IMR-90 (cell line): ENCODE measurements at regions not wholly inside any gene's neighbourhood (a gene's known extent, or its start where the extent isn't known, plus 50 kb on each side); places are given as distances from the start of the nearest gene placed in this dataset.

Experiments
- ATAC-seq: fragments of 200-7000 bp; cut with Tn5 transposase; 2 replicates; pipeline ENCODE4 v1.9.1; 2020; ENCODE audit warnings: low read depth, mild to moderate bottlenecking, moderate library complexity
- BruUV-seq: library from RNA; stranded (reverse); fragments of 400-500 nt; replicated peaks from 2 replicates; lab custom pipeline; 2021; lab: Mats Ljungman, UMichigan
- CTCF ChIA-PET: fragments of 300-600 bp; formaldehyde crosslinking; extraction: SDS; loops from one replicate; lab custom pipeline; 2021; ENCODE audit warnings: antibody characterized with exemption; lab: Yijun Ruan, JAX
- POLR2A ChIA-PET: fragments of 300-600 bp; sonication (Branson Sonifier 250); formaldehyde crosslinking; loops from one replicate; lab custom pipeline; 2022; ENCODE audit warnings: antibody characterized with exemption; ENCODE audit not compliant: unreplicated experiment; lab: Charles Lee
- DNase-seq: peaks from one replicate; pipeline ENCODE4 v3.0.0; 2013
- H2AFZ ChIP-seq: replicated peaks from 2 replicates; pipeline ENCODE3; 2013; ENCODE audit warnings: low read length, mild to moderate bottlenecking; ENCODE audit not compliant: poor library complexity
- H2AK5ac ChIP-seq: 2 replicates; pipeline ENCODE4 v1.6.1; 2013; ENCODE audit warnings: low read depth, low read length, inconsistent platforms
- H2AK9ac ChIP-seq: replicated peaks from 2 replicates; pipeline ENCODE3; 2013; ENCODE audit warnings: mild to moderate bottlenecking, low read depth, low read length, moderate library complexity; ENCODE audit not compliant: poor library complexity
- H2BK120ac ChIP-seq: 2 replicates; pipeline ENCODE4 v1.6.1; 2013; ENCODE audit warnings: low read depth, low read length, inconsistent platforms
- H2BK15ac ChIP-seq: 3 replicates; pipeline ENCODE4 v1.6.1; 2013; ENCODE audit warnings: low read depth, low read length, inconsistent platforms
- H2BK20ac ChIP-seq: 2 replicates; pipeline ENCODE4 v1.6.1; 2013; ENCODE audit warnings: low read depth, mild to moderate bottlenecking, inconsistent platforms, low read length, moderate library complexity
- H2BK5ac ChIP-seq: 2 replicates; pipeline ENCODE4 v1.6.1; 2013; ENCODE audit warnings: mild to moderate bottlenecking, low read depth, low read length, inconsistent platforms; ENCODE audit not compliant: poor library complexity, severe bottlenecking
- H3K14ac ChIP-seq: replicated peaks from 2 replicates; pipeline ENCODE4 v1.6.1; 2013; ENCODE audit warnings: low read depth, low read length, inconsistent platforms
- H3K18ac ChIP-seq: 2 replicates; pipeline ENCODE4 v1.6.1; 2013; ENCODE audit warnings: low read depth, low read length, control low read depth
- H3K23ac ChIP-seq: 2 replicates; pipeline ENCODE4 v1.6.1; 2013; ENCODE audit warnings: low read depth, low read length, inconsistent platforms
- H3K27ac ChIP-seq: 2 replicates; pipeline ENCODE4 v1.5.1; 2013; ENCODE audit warnings: mild to moderate bottlenecking, control low read depth, low read length; ENCODE audit not compliant: insufficient read depth
- H3K27me3 ChIP-seq: 2 replicates; pipeline ENCODE4 v1.6.1; 2013; ENCODE audit warnings: low read length; ENCODE audit not compliant: control insufficient read depth, insufficient read depth
- H3K36me3 ChIP-seq: 2 replicates; pipeline ENCODE4 v1.6.1; 2013; ENCODE audit warnings: low read length, mixed read lengths; ENCODE audit not compliant: control insufficient read depth, insufficient read depth
- H3K4ac ChIP-seq: 2 replicates; pipeline ENCODE4 v1.6.1; 2013; ENCODE audit warnings: low read depth, low read length, inconsistent platforms
- H3K4me1 ChIP-seq: 2 replicates; pipeline ENCODE4 v1.6.1; 2013; ENCODE audit warnings: low read length, mixed read lengths; ENCODE audit not compliant: control insufficient read depth, insufficient read depth
- H3K4me2 ChIP-seq: 2 replicates; pipeline ENCODE4 v1.6.1; 2013; ENCODE audit warnings: low read depth, mild to moderate bottlenecking, control low read depth, low read length, moderate library complexity
- H3K4me3 ChIP-seq: 2 replicates; pipeline ENCODE4 v1.5.1; 2013; ENCODE audit warnings: low read depth, mild to moderate bottlenecking, control low read depth, low read length, moderate library complexity; ENCODE audit not compliant: insufficient read depth
- H3K56ac ChIP-seq: 2 replicates; pipeline ENCODE4 v1.6.1; 2013; ENCODE audit warnings: low read length, inconsistent platforms; ENCODE audit not compliant: insufficient read depth; ENCODE audit errors: extremely low read depth
- H3K79me1 ChIP-seq, 2 experiments: 2 replicates each; pipeline ENCODE4 v1.6.1; 2013; ENCODE audit warnings: low read length in 2 of 2, inconsistent platforms in 1 of 2, low read depth in 1 of 2
- H3K9ac ChIP-seq: 2 replicates; pipeline ENCODE4 v1.6.1; 2013; ENCODE audit warnings: low read depth, low read length, control low read depth
- H3K9me1 ChIP-seq: 2 replicates; pipeline ENCODE4 v1.6.1; 2013; ENCODE audit warnings: low read length, inconsistent platforms; ENCODE audit not compliant: insufficient read depth
- H3K9me3 ChIP-seq: 2 replicates; pipeline ENCODE4 v1.6.1; 2013; ENCODE audit warnings: low read length; ENCODE audit not compliant: control insufficient read depth, insufficient read depth
- H4K20me1 ChIP-seq: 2 replicates; pipeline ENCODE4 v1.6.1; 2013; ENCODE audit warnings: low read length, inconsistent platforms; ENCODE audit not compliant: insufficient read depth
- H4K5ac ChIP-seq: 2 replicates; pipeline ENCODE4 v1.6.1; 2013; ENCODE audit warnings: mild to moderate bottlenecking, low read depth, low read length, control low read depth
- H4K8ac ChIP-seq, 2 experiments: 2 replicates each; pipeline ENCODE4 v1.6.1; 2013; ENCODE audit warnings: low read depth in 2 of 2, low read length in 2 of 2, control low read depth in 1 of 2, inconsistent platforms in 1 of 2
- H4K91ac ChIP-seq: 2 replicates; pipeline ENCODE4 v1.6.1; 2013; ENCODE audit warnings: low read depth, low read length, inconsistent platforms; ENCODE audit not compliant: insufficient read depth
- BHLHE40 ChIP-seq: fragments of 150-350 bp; IDR thresholded peaks from 2 replicates; pipeline ENCODE4 v1.6.1; 2016; ENCODE audit warnings: mild to moderate bottlenecking, low read depth, low read length
- CEBPB ChIP-seq: IDR thresholded peaks from 2 replicates; pipeline ENCODE4 v1.6.1; 2012; ENCODE audit warnings: low read depth, low read length, improper control_type of control experiment
- CHD1 ChIP-seq: IDR thresholded peaks from 2 replicates; pipeline ENCODE4 v1.6.1; 2012; ENCODE audit warnings: low read depth, low read length, improper control_type of control experiment
- FOS ChIP-seq: fragments of 150-350 bp; IDR thresholded peaks from 2 replicates; pipeline ENCODE4 v1.6.1; 2016; ENCODE audit warnings: low read depth, low read length
- MAFK ChIP-seq: IDR thresholded peaks from 2 replicates; pipeline ENCODE4 v1.6.1; 2012; ENCODE audit warnings: low read depth, low read length, improper control_type of control experiment
- MAZ ChIP-seq: IDR thresholded peaks from 2 replicates; pipeline ENCODE4 v1.6.1; 2012; ENCODE audit warnings: low read depth, mild to moderate bottlenecking, low read length, improper control_type of control experiment, moderate library complexity, borderline replicate concordance
- MXI1 ChIP-seq: IDR thresholded peaks from 2 replicates; pipeline ENCODE4 v1.6.1; 2012; ENCODE audit warnings: low read depth, mild to moderate bottlenecking, low read length, moderate library complexity, borderline replicate concordance
- NFE2L2 ChIP-seq: fragments of 150-350 bp; IDR thresholded peaks from 2 replicates; pipeline ENCODE4 v1.6.1; 2016; ENCODE audit warnings: low read depth, mild to moderate bottlenecking, low read length
- POLR2A ChIP-seq: IDR thresholded peaks from 2 replicates; pipeline ENCODE4 v1.6.1; 2012; ENCODE audit warnings: mild to moderate bottlenecking, low read depth, low read length
- RCOR1 ChIP-seq: IDR thresholded peaks from 2 replicates; pipeline ENCODE4 v1.6.1; 2012; ENCODE audit warnings: mild to moderate bottlenecking, low read length, improper control_type of control experiment; ENCODE audit not compliant: insufficient replicate concordance
- RFX5 ChIP-seq: IDR thresholded peaks from 2 replicates; pipeline ENCODE4 v1.8.0; 2012; ENCODE audit warnings: low read depth, mild to moderate bottlenecking, low read length, moderate library complexity
- SMC3 ChIP-seq: fragments of 150-350 bp; IDR thresholded peaks from 2 replicates; pipeline ENCODE4 v1.6.1; 2016; ENCODE audit warnings: low read depth, mild to moderate bottlenecking, antibody characterized with exemption, low read length, moderate library complexity
- WGBS, 2 experiments: methylation state at CpG; one replicate each; pipeline versions ENCODE4 v1.1.5 to v1.1.7; 2013; ENCODE audit warnings: missing lambda C conversion rate in 2 of 2; ENCODE audit not compliant: insufficient read length in 1 of 2; ENCODE audit errors: extremely low coverage in 2 of 2; 5-methylcytosine and 5-hydroxymethylcytosine counted together
- dilution Hi-C: fragments of 300-500 bp; cut with HindIII; formaldehyde crosslinking; loops from one replicate; pipeline ENCODE4 v1.14.3; 2018; ENCODE audit warnings: low sequenced_read_pairs; ENCODE audit not compliant: unreplicated experiment
- in situ Hi-C: fragments of 300-500 bp; cut with MboI; formaldehyde crosslinking; loops from 3 replicates; pipeline ENCODE4 v1.14.3; 2019; ENCODE audit warnings: low sequenced_read_pairs, inconsistent platforms, mixed read lengths
- intact Hi-C: fragments of 100-400 bp; cut with micrococcal nuclease; formaldehyde crosslinking; loops from 2 replicates; pipeline ENCODE4 v1.10.0; 2022
- TF ChIP-seq, protein P1 (sequence below): fragments of 150-350 bp; IDR thresholded peaks from 2 replicates; pipeline ENCODE4 v1.6.1; 2016; ENCODE audit warnings: low read depth, mild to moderate bottlenecking, low read length, moderate library complexity, borderline replicate concordance
- TF ChIP-seq, protein P2 (sequence below): fragments of 150-350 bp; IDR thresholded peaks from 2 replicates; pipeline ENCODE4 v1.6.1; 2017; ENCODE audit warnings: mild to moderate bottlenecking, antibody characterized with exemption, low read length, low read depth
- TF ChIP-seq, protein P3 (sequence below): conservative IDR thresholded peaks from 2 replicates; pipeline ENCODE4 v1.5.1; 2012; ENCODE audit warnings: mild to moderate bottlenecking, low read depth, low read length, improper control_type of control experiment

DNA sequence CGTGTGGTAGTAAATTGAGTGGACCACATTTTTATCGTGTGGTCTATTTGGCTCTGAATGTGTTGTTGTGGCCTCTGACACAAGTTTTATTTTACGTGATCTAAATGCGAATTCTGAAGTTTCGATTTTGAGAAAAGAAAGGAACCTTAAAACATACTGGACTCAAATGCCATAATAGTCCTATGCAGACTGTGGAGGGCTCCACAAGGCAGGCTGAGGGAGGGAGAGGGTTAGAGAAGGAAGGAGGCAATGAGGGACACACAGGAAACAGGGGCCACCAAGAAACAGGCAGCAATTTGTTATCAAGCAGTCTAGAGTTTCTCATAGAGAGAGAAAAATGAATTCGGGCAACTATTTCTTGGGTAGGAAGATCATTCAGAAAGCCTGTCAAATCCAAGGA lies 110.4 kb upstream of the SEMA6A start:
- peaks cover 26% of the 10 kb centered on the region for H3K9me3 ChIP-seq
- BruUV-seq = no TSS peak
- no peak overlapping the region for H2BK120ac ChIP-seq
- H2AK5ac ChIP-seq = no peak overlapping the region
- no peak overlapping the region for H2AK9ac ChIP-seq
- intact Hi-C loops (no loop called here), dilution Hi-C loops (no loop called here), in situ Hi-C loops (no loop called here)
- H4K20me1 ChIP-seq = no peaks in the 10 kb centered on the region
- no peak overlapping the region for H2BK5ac ChIP-seq
- H3K27ac ChIP-seq = no peak overlapping the region
- no peak overlapping the region for H2BK15ac ChIP-seq
- H3K36me3 ChIP-seq = no peaks in the 10 kb centered on the region
- no peak overlapping the region for H3K9ac ChIP-seq
- H4K91ac ChIP-seq = no peak overlapping the region
- H3K4me2 ChIP-seq = no peak overlapping the region
- DNase-seq (no peak), ATAC-seq (no peak)
- ChIA-PET POLR2A (no interaction called here), CTCF (no interaction called here)
- WGBS, 2 experiments = 67% methylated on average over 1 of the region's 6 CpGs; no CpG with 5 or more reads in 1 of the 2 experiments
- H2AFZ ChIP-seq = no peak overlapping the region
- H3K27me3 ChIP-seq = no peaks in the 10 kb centered on the region
- no peak overlapping the region for H4K5ac ChIP-seq
- no peak overlapping the region for H3K18ac ChIP-seq
- no peaks in the 10 kb centered on the region for H3K79me1 ChIP-seq
- no peak overlapping the region for H3K56ac ChIP-seq
- no peak overlapping the region for H3K4ac ChIP-seq
- no peak overlapping the region for H3K14ac ChIP-seq
- no peaks in the 10 kb centered on the region for H3K4me1 ChIP-seq
- no peak overlapping the region for H4K8ac ChIP-seq
- TF ChIP-seq, protein P1, sequence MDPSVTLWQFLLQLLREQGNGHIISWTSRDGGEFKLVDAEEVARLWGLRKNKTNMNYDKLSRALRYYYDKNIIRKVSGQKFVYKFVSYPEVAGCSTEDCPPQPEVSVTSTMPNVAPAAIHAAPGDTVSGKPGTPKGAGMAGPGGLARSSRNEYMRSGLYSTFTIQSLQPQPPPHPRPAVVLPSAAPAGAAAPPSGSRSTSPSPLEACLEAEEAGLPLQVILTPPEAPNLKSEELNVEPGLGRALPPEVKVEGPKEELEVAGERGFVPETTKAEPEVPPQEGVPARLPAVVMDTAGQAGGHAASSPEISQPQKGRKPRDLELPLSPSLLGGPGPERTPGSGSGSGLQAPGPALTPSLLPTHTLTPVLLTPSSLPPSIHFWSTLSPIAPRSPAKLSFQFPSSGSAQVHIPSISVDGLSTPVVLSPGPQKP = no peak
- TF ChIP-seq POLR2A (no peak), RCOR1 (no peak), RFX5 (no peak), NFE2L2 (no peak), MAZ (no peak), MAFK (no peak), BHLHE40 (no peak), SMC3 (no peak), FOS (no peak), CEBPB (no peak), CHD1 (no peak), MXI1 (no peak)
- TF ChIP-seq, protein P2, sequence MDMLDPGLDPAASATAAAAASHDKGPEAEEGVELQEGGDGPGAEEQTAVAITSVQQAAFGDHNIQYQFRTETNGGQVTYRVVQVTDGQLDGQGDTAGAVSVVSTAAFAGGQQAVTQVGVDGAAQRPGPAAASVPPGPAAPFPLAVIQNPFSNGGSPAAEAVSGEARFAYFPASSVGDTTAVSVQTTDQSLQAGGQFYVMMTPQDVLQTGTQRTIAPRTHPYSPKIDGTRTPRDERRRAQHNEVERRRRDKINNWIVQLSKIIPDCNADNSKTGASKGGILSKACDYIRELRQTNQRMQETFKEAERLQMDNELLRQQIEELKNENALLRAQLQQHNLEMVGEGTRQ = no peak
- TF ChIP-seq, protein P3, sequence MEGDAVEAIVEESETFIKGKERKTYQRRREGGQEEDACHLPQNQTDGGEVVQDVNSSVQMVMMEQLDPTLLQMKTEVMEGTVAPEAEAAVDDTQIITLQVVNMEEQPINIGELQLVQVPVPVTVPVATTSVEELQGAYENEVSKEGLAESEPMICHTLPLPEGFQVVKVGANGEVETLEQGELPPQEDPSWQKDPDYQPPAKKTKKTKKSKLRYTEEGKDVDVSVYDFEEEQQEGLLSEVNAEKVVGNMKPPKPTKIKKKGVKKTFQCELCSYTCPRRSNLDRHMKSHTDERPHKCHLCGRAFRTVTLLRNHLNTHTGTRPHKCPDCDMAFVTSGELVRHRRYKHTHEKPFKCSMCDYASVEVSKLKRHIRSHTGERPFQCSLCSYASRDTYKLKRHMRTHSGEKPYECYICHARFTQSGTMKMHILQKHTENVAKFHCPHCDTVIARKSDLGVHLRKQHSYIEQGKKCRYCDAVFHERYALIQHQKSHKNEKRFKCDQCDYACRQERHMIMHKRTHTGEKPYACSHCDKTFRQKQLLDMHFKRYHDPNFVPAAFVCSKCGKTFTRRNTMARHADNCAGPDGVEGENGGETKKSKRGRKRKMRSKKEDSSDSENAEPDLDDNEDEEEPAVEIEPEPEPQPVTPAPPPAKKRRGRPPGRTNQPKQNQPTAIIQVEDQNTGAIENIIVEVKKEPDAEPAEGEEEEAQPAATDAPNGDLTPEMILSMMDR = no peak
- no peak overlapping the region for H3K4me3 ChIP-seq
- H2BK20ac ChIP-seq = no peak overlapping the region
- H3K9me1 ChIP-seq = no peaks in the 10 kb centered on the region
- no peak overlapping the region for H3K23ac ChIP-seq
